GM18502 (cell line): ENCODE measurements at regions not wholly inside any gene's neighbourhood (a gene's known extent, or its start where the extent isn't known, plus 50 kb on each side); places are given as distances from the start of the nearest gene placed in this dataset.
"Not testable (repeated sequence)": the region's sequence is repeated elsewhere in the genome, so short reads cannot be mapped to it uniquely, and the experiment has no call there.

Source experiments
- ATAC-seq: cut with Tn5 transposase; IDR thresholded peaks from one replicate; pipeline ENCODE4 v1.9.1; 2021; ENCODE audit warnings: mild to moderate bottlenecking; ENCODE audit not compliant: unreplicated experiment, poor library complexity

DNA sequence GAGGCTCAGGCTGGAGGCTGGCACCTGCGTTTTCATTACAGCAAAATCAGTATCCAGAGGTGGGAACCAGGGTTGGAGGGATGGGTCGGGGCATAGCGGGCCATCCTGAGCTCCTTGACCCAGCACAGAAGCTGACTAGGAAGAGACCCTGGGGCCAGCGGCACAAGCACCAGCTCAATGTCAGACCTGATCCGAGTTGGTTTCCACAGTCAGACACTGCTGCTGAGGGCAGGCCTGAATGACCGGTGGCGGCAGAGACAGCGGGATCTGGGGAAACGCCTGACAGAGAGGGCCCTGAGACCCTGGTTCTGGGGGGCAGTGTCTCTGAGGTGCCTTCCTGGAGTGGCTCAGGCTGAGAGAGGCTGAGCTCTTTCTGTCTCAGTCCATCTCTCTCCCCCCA is 162.0 kb upstream of the C1orf174 start:
- ATAC-seq: no peak

DNA sequence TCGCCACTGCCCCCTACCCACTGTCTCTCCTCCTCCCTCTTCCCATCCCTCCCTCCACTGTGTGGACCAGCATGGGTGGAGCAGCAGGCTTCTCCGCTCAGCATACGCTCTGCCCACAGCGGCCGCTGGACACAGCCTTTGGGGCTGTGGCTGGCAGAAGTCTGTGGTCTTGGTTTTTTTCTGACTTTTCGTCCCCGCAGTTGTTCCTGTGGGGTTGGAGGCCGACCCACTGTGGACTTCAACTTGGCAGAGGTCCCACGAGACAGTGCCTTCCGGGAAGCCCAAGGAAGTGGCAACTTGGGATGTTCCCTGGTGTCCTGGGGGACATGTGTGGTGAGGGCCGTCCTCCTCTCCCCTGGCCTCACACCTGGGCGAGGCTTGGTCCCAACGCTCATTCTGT is 162.5 kb upstream of the C1orf174 start:
- no peak for ATAC-seq

DNA sequence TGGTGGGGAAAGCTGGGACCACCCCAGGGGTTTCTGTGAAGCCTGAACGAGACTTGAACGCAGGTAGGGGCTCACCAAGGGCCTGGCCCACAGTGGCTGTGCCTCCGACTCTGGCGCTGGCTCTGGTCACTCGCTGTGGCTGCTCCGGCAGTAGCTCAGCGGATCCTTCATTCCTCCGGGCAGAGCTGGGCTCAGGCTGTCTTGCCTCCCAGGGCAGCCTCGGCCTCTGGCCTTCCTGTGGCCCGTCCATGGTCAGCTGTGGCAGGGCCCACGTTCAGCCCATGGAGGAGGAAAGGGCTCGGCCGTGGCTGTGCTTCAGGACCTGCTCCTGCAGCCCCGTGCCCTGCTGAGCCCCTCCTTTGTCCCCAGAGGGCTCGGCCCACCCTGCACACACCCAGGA is 162.9 kb upstream of the C1orf174 start:
- ATAC-seq: no peak

DNA sequence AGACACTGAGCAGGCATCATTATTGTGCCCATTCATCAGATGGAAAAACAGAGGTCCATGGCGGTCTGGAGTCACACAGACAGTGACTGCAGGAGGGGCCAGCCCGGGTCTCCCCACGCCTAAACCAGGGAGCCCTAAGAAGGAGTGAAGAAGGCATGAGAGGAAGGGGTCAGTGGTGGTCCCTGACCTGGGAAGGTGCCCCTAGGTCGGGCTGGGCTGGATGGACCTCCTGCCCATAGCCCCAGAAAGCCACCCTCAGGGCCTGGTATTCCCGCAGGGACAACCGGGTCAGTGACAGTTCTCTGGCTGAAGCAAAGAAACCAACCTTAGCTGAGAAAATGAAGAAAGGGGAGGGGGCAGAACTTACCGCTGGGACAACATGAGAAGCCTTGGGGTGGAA is 163.4 kb upstream of the C1orf174 start:
- ATAC-seq: no peak

DNA sequence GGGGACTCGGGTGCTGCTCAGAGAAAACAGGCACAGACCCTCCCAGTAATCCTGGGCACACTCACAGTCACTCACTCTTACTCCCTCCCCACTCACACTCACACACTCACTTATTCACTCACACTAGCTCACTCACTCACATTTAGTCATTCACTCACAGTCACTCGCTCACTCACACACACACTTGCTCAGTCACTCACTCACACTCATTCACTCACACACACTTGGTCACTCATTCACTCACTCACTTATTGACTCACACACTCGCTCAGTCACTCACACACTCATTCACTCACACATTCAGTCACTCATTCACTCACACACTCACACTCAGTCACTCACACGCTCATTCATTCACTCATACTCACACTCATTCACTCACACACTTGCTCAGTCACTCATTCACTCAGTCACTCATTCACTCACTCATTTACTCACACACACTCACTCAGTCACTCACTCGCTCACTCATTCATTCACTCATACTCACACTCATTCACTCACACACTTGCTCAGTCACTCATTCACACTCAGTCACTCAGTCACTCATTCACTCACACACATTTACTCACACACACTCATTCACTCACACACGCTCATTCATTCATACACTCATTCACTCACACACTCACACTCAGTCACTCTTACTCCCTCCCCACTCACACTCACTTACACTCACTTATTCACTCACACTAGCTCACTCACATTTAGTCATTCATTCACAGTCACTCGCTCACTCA is 164.2 kb upstream of the C1orf174 start:
- ATAC-seq: no peak

DNA sequence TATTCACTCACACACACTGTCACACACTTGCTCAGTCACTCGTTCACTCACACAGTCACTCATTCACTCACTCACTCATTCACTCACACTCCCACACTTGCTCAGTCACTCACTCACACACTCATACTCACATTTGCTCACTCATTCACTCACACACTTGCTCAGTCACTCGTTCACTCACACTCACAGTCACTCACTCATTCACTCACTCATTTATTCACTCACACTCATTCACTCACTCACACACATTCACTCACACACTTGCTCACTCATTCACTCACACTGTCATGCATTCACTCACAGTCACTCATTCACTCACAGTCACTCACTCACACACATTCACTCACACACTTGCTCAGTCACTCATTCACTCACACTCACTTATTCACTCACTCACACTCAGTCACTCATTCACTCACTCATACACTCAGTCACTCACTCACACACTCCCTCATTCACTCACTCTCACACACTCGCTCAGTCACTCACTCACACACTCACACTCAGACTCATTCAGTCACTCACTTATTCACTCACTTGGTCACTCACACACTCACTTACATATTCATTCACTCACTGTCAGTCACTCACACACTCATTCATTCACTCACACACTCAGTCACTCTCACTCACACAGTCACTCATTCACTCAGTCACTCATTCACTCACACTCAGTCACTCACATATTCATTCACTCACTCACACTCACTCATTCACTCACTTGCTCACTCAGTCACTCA is 167.0 kb upstream of the C1orf174 start:
- ATAC-seq: no peak

DNA sequence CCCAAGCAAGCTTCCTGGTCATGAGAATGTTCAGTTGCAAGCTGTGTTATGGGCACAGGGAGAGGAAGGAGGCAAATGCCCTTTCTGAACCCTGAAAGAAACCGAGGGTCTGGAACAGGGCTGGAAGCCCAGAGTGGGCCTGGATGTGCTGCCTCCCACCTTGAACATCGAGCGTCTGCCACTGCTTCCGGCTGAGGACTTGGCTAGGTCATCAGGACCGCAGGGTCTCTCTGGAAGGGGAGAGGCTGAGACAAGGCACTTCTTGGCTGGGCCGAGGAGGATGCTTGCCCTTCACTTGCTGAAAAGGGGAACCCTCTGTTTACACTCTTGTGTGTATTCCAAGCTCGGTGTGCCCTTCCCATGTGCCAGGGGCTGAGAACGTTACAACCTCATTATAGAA is 168.0 kb upstream of the C1orf174 start:
- ATAC-seq: no peak

DNA sequence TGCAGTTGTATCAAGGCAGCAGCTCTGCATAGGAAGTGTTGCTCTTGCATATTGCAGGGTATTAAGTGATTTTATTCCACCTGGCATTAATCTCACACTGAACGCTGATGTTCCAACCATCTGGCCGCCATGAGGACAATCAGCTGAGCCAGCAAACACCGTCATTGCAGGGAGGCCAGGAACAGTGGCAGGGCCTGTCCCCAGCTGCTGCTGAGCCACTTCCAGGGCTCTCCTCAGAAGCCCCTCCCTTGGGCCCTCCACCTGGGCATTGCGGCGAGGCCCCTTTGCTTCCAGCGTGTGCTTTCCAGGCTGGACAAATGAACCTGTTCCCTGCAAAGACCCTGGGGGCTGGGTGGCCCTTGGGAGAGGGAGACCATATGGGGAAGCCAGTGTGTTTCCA is 171.6 kb upstream of the C1orf174 start:
- no peak for ATAC-seq

DNA sequence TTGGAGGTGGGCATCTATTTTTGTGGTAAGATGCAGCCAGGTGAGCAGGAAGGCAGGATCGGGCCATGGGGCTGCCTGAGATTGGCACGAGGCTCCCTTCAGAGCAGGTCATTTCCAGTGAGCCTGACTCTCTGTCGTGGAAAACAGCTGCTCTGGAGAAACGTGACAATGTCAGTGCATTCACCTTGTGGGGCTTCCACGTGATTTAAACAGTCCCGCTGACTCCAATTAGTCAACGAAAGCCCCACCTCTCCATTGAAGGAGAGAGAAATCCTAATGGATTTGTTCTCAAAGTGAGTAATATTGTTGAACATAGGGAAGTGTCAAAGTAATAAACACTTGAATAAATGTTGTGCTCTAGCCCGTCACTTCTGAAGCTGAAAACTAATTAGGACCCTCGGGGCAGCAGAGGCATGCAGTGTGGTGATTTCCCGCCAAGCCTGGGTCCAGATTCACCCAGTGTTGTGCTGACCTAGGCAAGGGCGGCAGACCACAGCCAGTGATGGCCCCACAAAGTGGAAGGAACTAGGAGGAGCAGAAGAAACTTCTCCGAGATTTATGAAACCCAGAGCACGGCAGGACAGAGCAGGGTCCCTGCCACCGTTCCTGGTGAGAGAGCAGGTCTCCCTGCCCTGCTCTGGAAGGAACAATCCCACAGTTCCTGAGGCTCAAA is 172.5 kb upstream of the C1orf174 start:
- no peak for ATAC-seq

DNA sequence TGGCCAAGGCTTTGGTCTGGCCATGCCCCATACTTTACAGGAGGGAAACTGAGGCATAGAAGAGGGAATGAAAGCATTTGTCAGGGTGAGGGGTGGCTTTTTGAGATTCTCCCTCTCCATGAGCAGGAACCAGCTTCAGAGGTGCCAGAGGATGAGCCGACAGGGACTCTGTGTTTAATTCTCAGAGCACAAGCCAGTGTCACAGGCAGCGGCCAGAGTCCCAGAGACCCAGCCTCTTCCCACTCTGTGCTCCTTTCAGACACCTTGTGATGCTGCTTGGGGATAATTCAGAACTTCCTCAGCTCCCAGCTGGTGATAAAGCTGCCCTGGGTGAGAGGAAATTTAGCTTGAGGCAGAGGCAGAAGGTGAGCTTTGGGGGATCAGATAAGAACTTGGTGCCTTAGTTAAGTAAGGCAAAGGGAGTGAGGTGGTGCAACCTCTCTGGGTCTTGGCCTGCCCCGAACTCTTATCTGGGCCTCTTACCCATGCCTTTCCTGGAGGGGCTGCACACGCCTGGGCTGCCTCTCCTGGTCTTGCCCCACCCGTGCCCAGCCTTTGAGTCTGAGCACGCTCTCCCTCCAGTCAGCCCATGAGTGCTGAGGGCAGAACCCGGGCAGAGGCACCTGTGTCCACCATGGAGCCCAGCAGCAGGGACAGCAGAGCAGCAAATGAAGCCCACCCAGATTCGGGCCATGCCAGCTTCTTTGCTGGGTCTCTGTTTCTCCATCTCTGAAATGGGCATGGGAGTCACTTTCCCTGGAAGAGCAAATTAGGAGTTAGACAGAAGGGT is 175.6 kb upstream of the C1orf174 start:
- no peak for ATAC-seq

DNA sequence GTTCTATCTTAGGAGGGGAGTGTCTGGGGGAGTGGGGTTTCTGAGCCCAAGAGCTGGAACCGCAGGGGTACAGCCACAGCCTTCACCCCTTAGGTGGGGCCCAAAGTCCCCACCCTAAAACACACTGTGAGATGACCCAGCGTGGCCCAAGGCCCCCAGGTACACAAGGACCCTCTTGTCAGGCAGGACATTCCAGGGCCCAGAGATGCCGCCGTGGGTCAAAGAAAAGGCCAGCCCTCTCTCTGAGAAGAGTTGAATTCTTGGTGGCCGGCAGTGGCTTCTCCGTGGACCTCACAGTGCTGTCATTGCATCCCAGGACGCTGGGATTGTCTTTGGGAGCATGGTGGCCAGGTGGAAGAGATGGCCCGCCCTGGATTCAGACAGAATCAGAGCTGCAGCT is 176.3 kb upstream of the C1orf174 start:
- ATAC-seq: no peak

DNA sequence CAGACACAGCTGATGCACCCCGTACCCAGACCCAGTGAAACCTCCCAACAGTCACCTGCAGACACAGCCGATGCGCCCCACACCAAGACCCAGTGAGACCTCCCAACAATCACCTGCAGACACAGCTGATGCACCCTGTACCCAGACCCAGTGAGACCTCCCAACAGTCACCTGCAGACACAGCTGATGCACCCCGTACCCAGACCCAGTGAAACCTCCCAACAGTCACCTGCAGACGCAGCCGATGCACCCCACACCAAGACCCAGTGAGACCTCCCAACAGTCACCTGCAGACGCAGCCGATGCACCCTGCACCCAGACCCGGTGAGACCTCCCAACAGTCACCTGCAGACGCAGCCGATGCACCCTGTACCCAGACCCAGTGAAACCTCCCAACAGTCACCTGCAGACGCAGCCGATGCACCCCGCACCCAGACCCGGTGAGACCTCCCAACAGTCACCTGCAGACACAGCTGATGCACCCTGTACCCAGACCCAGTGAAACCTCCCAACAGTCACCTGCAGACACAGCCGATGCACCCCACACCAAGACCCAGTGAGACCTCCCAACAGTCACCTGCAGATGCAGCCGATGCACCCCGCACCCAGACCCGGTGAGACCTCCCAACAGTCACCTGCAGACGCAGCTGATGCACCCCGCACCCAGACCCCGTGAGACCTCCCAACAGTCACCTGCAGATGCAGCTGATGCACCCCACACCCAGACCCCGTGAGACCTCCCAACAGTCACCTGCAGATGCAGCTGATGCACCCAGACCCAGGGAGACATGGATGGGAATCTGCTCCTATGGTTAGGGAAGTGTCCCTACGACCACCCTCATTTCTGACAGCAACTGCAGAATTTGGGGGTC is 178.3 kb upstream of the C1orf174 start:
- not testable (repeated sequence) for ATAC-seq

DNA sequence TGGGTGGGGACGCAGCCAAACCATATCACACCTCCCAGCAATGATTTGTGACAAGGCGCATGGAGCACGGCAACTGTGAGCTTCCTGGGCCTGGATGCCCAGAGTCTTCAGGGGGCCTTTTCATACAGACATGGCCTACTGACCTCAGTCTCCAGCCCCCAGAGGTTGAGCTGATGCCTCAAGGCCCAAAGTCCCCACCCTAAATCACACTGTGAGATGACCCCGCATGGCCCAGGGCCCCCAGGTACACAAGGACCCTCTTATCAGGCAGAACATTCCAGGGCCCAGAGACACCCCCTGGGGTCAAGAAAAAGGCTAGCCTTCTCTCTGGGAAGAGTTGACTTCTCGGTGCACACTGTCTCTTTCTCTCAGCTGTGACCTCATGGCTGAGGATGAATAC is 179.7 kb upstream of the C1orf174 start:
- ATAC-seq: no peak

DNA sequence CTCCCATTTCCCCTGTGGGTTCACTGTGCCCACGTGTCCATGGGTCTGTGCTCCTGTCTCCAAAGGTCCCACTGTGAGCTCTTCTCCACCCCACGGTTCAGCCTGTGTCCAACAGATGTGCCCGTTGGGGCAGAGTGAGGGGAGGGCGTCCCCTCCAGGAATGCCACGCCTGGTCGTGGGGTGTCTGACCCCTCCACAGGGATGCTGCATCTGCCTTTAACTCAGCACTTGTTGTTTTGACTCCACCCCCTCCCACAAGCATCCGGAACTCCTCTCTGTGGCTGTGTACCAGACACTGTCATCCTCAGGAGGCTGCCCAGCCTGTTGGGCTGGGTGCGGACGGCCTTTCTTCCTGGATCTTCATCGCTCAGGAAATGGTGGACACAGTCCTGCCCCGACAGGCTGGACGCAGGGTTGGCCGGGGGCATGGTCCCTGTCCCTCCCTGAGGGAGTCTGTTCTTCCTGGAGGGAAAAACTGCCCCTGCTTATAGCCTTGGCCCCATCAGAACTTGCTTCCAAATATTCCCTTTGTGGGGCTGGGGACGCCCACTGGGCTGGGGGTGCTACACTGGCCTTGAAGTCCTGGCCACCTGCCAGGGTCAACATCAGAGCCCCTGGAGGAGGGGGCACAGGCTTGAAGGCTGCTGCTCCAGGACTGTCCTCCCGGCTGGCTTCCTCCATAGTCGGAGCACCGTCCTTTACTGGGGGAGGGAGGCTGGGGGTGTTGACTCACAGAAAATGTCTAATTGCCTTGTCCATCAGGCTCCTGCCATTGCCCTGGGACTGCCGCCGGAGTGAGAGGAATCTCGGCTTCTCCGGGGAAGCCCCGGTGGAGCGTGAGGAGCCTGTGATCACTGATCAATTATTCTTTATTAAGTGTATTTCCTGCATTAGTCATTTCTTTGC is 182.0 kb upstream of the C1orf174 start:
- no peak for ATAC-seq

DNA sequence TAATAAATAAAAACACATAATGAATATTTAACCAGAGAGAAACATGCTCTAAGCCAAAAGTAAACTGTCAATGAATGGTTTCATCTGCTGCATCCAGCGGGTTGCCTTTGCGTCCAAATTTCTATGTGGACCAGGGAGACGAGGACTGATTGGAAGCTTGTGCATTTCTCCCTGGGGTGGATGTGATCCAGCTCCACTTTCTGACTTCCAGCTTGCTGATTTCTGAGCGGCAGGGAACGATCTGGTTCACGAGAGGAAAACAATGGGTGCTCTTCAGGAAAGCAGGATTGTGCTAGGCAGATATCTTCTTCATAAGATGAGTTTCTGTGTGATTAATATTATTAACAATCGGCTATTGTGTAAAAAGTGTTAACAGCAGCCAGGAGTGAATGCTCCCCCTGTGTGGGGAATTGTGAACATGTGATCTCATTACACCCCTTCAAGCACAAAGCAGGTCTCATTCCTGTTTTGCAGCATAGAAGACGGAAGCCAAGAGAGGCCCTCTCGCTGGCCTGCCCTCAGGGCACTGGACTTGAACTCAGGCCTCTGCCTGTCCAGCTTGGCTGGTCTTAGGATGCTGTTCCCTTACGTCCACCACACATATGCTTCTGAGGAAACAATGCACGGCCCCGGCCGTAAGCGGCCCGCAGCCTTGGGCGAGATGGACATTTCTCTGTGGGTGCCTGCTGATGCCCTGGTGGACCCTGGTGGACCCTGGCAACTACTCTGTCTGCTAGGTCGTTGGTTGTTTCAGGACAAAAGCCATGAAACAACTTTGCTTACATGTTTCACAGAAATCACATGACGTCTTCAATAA is 183.4 kb upstream of the C1orf174 start:
- ATAC-seq: no peak

DNA sequence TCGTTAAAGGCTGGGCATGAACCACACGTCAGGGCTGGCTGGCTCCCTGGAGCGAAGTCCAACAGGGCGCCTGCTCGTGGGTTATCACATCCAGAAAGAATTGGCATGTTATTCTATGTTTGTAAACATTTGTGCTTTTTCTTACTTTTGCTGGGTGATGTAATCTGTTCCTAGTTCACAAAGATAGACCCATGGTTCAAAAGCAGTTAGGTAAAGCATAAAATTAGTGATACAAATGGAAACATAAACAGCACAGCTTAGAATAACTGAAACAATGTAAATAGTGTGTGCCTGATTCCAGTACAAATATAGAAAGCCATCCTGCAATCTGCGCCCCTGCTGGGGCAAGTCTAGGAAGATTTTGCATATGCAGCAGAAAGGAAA is 184.0 kb upstream of the C1orf174 start:
- ATAC-seq: no peak

DNA sequence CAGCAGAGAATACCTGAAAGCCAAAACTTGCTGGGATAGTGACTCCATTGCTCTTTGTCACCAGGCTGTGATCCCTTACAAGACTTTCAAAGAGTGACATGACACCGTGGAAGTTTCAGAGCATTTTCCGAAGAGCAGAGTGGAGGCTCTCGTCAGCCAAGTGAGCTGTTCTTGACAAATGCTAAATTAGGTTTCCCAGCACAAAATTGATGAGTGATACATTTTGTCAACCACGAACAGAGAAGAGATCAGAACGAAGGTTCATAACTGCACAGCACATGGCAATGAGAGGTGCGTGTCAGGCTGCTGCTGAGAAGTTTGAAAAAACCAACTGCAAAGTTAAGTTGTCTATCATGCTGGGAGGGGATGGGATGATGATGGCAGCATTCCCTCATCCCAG is 184.4 kb upstream of the C1orf174 start:
- ATAC-seq: no peak

DNA sequence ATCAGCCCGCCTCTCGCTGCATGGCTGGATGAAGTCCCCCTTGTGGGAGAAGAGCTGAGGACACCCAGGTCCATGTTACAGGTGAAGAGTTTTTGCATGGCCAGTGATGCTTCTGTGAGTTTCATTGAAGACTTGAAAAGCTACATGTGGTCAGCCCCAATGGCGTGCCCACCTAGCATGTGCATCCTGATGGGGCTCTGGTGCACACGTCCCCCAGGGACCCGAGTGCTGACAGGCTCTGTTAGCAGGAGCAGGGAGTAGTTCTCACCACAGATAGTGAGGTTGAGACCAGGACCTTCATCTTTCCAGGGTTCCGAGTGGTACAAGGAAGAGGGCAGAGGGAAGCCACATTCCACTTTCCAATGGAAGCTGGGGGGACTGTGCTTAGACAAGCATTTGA is 184.8 kb upstream of the C1orf174 start:
- ATAC-seq: no peak
